Neural cell (in vitro differentiated cells): ENCODE measurements at regions not wholly inside any gene's neighbourhood (a gene's known extent, or its start where the extent isn't known, plus 50 kb on each side); places are given as distances from the start of the nearest gene placed in this dataset.

Experiments used
- H2AFZ ChIP-seq: fragments of 200-600, 300-800 bp; sonication (generic), shearing (Covaris generic); 2 replicates; pipeline ENCODE4 v1.6.0; 2014; ENCODE audit warnings: low read depth, mild to moderate bottlenecking, antibody characterized with exemption, low read length, moderate library complexity
- H3F3A ChIP-seq: fragments of 200-600 bp; shearing (Covaris generic); 2 replicates; pipeline ENCODE4 v1.6.1; 2016; ENCODE audit warnings: mild to moderate bottlenecking, moderate library complexity, mixed read lengths, antibody characterized with exemption, low read length; ENCODE audit not compliant: insufficient read depth, poor library complexity, severe bottlenecking
- H3K27ac ChIP-seq: fragments of 200-600, 300-800 bp; sonication (generic), shearing (Covaris generic); 2 replicates; pipeline ENCODE4 v1.5.1; 2014; ENCODE audit warnings: mild to moderate bottlenecking, low read length, moderate library complexity
- H3K27me3 ChIP-seq: fragments of 300-800, 200-600 bp; sonication (generic), shearing (Covaris generic); 2 replicates; pipeline ENCODE4 v1.6.0; 2014; ENCODE audit warnings: mild to moderate bottlenecking, low read depth, low read length, moderate library complexity; ENCODE audit not compliant: insufficient read depth
- H3K36me3 ChIP-seq: fragments of 300-800, 200-600 bp; sonication (generic), shearing (Covaris generic); 2 replicates; pipeline ENCODE4 v1.5.1; 2014; ENCODE audit warnings: mild to moderate bottlenecking, antibody characterized with exemption, low read length, moderate library complexity; ENCODE audit not compliant: insufficient read depth
- H3K4me2 ChIP-seq: fragments of 300-800, 200-600 bp; sonication (generic), shearing (Covaris generic); 2 replicates; pipeline ENCODE4 v1.6.0; 2014; ENCODE audit warnings: mild to moderate bottlenecking, low read length
- H3K4me3 ChIP-seq: fragments of 300-800, 200-600 bp; sonication (generic), shearing (Covaris generic); 2 replicates; pipeline ENCODE4 v1.5.1; 2014; ENCODE audit warnings: mild to moderate bottlenecking, low read length, moderate library complexity
- H3K79me2 ChIP-seq: fragments of 200-600 bp; shearing (Covaris generic); replicated peaks from 2 replicates; pipeline ENCODE4 v1.6.0; 2014; ENCODE audit warnings: mild to moderate bottlenecking, low read length, moderate library complexity; ENCODE audit not compliant: insufficient read depth
- H3K9ac ChIP-seq: fragments of 300-800, 200-600 bp; sonication (generic), shearing (Covaris generic); 2 replicates; pipeline ENCODE4 v1.6.1; 2016; ENCODE audit warnings: mild to moderate bottlenecking, low read length, mixed read lengths
- H3K9me2 ChIP-seq: fragments of 200-600 bp; shearing (Covaris generic); 2 replicates; pipeline ENCODE4 v1.6.1; 2016; ENCODE audit warnings: mild to moderate bottlenecking, low read length, mixed read lengths; ENCODE audit not compliant: insufficient read depth
- H3K9me3 ChIP-seq: fragments of 200-600, 300-800 bp; sonication (generic), shearing (Covaris generic); 2 replicates; pipeline ENCODE4 v1.6.1; 2016; ENCODE audit warnings: mild to moderate bottlenecking, mixed run types, low read length, moderate library complexity, mixed read lengths
- H4K20me1 ChIP-seq: fragments of 200-600 bp; shearing (Covaris generic); 2 replicates; pipeline ENCODE4 v1.6.1; 2016; ENCODE audit warnings: mild to moderate bottlenecking, mixed run types; ENCODE audit not compliant: insufficient read depth
- CTCF ChIP-seq: fragments of 450-650 bp; IDR thresholded peaks from 2 replicates; pipeline ENCODE4 v1.5.1; 2014; ENCODE audit warnings: antibody characterized with exemption, mild to moderate bottlenecking, moderate library complexity; ENCODE audit not compliant: poor library complexity, severe bottlenecking
- EP300 ChIP-seq: fragments of 450-650 bp; conservative IDR thresholded peaks from 2 replicates; pipeline ENCODE4 v1.6.1; 2014; ENCODE audit warnings: antibody characterized with exemption, mild to moderate bottlenecking, moderate library complexity; ENCODE audit not compliant: poor library complexity, severe bottlenecking
- EZH2 ChIP-seq: fragments of 200-600, 300-800 bp; shearing (Covaris generic), sonication (generic); IDR thresholded peaks from 2 replicates; pipeline ENCODE4 v1.6.1; 2014; ENCODE audit warnings: antibody characterized with exemption, low read length, borderline replicate concordance, mild to moderate bottlenecking; ENCODE audit not compliant: insufficient read depth, poor library complexity, severe bottlenecking
- MXI1 ChIP-seq: fragments of 450-650 bp; conservative IDR thresholded peaks from 2 replicates; pipeline ENCODE4 v1.6.1; 2014; ENCODE audit warnings: antibody characterized with exemption, mild to moderate bottlenecking; ENCODE audit not compliant: poor library complexity, severe bottlenecking
- POLR2AphosphoS5 ChIP-seq: IDR thresholded peaks from 2 replicates; pipeline ENCODE4 v1.6.1; 2012
- RAD21 ChIP-seq: fragments of 450-650 bp; conservative IDR thresholded peaks from 2 replicates; pipeline ENCODE4 v1.6.1; 2014; ENCODE audit warnings: antibody characterized with exemption, mild to moderate bottlenecking, moderate library complexity
- SMC3 ChIP-seq: fragments of 450-650 bp; conservative IDR thresholded peaks from 2 replicates; pipeline ENCODE4 v1.6.1; 2014; ENCODE audit warnings: antibody characterized with exemption, mild to moderate bottlenecking, moderate library complexity; ENCODE audit not compliant: poor library complexity
- TAF1 ChIP-seq: IDR thresholded peaks from 2 replicates; pipeline ENCODE4 v1.6.1; 2012; ENCODE audit warnings: low read depth
- TF ChIP-seq, protein P1 (sequence below): IDR thresholded peaks from 2 replicates; pipeline ENCODE4 v1.6.1; 2012; ENCODE audit warnings: borderline replicate concordance

GRCh38 chr5:104177651-104178050, 615.1 kb upstream of the NUDT12 start:
- H4K20me1 ChIP-seq: no peaks in the 10 kb centered on the region
- TF ChIP-seq EP300 (no peak), RAD21 (no peak), EZH2 (no peak), TAF1 (no peak), MXI1 (no peak)
- TF ChIP-seq, protein P1, sequence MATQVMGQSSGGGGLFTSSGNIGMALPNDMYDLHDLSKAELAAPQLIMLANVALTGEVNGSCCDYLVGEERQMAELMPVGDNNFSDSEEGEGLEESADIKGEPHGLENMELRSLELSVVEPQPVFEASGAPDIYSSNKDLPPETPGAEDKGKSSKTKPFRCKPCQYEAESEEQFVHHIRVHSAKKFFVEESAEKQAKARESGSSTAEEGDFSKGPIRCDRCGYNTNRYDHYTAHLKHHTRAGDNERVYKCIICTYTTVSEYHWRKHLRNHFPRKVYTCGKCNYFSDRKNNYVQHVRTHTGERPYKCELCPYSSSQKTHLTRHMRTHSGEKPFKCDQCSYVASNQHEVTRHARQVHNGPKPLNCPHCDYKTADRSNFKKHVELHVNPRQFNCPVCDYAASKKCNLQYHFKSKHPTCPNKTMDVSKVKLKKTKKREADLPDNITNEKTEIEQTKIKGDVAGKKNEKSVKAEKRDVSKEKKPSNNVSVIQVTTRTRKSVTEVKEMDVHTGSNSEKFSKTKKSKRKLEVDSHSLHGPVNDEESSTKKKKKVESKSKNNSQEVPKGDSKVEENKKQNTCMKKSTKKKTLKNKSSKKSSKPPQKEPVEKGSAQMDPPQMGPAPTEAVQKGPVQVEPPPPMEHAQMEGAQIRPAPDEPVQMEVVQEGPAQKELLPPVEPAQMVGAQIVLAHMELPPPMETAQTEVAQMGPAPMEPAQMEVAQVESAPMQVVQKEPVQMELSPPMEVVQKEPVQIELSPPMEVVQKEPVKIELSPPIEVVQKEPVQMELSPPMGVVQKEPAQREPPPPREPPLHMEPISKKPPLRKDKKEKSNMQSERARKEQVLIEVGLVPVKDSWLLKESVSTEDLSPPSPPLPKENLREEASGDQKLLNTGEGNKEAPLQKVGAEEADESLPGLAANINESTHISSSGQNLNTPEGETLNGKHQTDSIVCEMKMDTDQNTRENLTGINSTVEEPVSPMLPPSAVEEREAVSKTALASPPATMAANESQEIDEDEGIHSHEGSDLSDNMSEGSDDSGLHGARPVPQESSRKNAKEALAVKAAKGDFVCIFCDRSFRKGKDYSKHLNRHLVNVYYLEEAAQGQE: no peak

GRCh38 chr5:104172976-104173375, 610.4 kb upstream of the NUDT12 start:
- Histone ChIP-seq H3F3A (peaks cover 3% of the 10 kb centered on the region), H3K9me2 (no peaks in the 10 kb centered on the region), H3K27ac (no peak overlapping the region), H3K36me3 (no peaks in the 10 kb centered on the region), H3K4me3 (no peak overlapping the region), H3K4me2 (no peak overlapping the region), H3K9ac (no peak overlapping the region), H3K9me3 (no peaks in the 10 kb centered on the region), H3K27me3 (no peaks in the 10 kb centered on the region), H3K79me2 (no peaks in the 10 kb centered on the region), H2AFZ (no peak overlapping the region), H4K20me1 (no peaks in the 10 kb centered on the region)
- TF ChIP-seq SMC3 (no peak), TAF1 (no peak), EP300 (no peak), POLR2AphosphoS5 (no peak), RAD21 (no peak), MXI1 (no peak), EZH2 (no peak), CTCF (no peak)
- TF ChIP-seq, protein P1: no peak

More at GRCh38 chr5:104177651-104178050, 615.1 kb upstream of the NUDT12 start:
- Histone ChIP-seq H3K9ac (no peak overlapping the region), H2AFZ (no peak overlapping the region), H3K79me2 (no peaks in the 10 kb centered on the region), H3K27ac (no peak overlapping the region), H3F3A (no peaks in the 10 kb centered on the region), H3K9me2 (no peaks in the 10 kb centered on the region), H3K4me2 (no peak overlapping the region), H3K4me3 (no peak overlapping the region), H3K36me3 (no peaks in the 10 kb centered on the region), H3K9me3 (peaks cover 7% of the 10 kb centered on the region), H3K27me3 (no peaks in the 10 kb centered on the region)
